ENCODE measurements at regions not wholly inside any gene's neighbourhood (a gene's known extent, or its start where the extent isn't known, plus 50 kb on each side); places are given as distances from the start of the nearest gene placed in this dataset.

DNA sequence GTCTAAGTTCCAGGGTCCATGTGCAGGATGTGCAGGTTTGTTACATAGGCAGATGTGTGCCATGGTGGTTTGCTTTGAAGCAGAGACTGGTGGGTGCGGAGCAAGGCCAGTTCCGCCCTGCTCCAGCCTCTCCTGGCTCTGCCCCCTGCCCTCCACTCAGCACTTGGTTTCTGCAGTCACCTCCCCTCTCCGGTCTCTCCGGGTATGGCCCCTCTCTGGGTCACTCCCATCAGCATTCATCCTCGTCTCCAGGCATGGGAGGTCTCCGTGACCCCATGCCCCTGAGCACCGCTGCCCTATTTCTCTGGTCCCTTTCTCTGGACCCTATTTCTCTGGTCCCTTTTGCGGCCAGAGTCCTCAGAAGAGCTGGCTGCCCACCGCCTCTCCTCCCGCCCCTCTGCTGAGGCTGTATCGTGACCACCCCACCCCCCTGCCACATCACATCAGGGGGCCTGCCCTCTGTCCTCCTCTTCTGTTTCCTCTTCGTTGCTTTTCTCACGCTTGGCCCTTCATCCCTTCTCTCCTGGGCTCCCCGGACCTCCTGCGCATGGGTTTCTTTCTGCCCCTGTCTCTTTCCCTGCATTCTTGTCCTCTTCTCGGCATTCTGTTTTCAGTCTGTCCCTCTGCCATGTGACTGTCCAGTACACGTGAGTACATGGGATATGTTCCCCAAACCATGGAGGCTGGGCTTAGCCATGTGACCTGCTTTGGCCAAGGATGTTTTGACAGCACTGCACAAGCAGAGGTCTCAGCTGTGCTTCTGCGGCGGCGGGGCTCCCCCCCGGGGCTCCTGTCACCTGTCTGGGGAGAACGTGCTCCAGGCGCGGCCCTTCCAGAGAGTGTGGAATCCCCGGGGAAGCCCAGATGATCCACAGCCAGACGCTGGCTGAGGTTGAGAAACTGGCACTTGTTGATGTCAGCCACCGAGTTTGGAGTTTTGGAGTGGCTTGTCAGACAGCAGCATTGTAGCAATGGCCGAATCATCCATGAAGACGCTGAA is 54.4 kb upstream of the C1orf174 start:
- no peak for DNase-seq (ENCODE audit: low read depth in 2 of 2)

DNA sequence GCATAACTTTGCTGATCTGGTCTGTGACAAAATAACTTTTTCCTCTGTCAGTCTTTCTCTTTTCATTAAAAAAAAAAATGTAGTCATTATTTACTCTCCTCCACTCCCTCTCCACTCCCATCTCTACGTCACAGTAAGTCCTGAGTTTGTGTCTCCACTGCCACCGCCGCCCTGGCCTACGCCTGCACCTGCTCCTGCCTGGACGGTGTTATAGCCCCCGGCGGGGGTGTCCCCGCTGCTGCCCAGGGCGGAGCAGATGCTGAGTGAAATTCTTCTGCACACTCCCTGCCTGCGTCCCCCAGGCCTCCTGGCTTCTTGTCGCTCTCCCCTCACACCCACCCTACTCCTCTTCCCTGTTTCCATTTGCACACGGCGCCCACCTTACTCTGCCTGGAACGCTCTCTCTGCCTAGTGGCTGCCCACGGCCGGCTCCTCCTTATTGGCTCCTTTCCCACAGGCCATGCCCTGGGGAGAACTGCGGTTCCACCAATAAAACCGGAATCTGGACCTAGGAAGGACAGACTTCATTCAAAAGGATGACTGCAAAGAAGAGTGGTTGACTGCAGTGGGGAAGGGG is 55.2 kb upstream of the C1orf174 start:
- DNase-seq (ENCODE audit: low read depth in 2 of 2), result no peak

DNA sequence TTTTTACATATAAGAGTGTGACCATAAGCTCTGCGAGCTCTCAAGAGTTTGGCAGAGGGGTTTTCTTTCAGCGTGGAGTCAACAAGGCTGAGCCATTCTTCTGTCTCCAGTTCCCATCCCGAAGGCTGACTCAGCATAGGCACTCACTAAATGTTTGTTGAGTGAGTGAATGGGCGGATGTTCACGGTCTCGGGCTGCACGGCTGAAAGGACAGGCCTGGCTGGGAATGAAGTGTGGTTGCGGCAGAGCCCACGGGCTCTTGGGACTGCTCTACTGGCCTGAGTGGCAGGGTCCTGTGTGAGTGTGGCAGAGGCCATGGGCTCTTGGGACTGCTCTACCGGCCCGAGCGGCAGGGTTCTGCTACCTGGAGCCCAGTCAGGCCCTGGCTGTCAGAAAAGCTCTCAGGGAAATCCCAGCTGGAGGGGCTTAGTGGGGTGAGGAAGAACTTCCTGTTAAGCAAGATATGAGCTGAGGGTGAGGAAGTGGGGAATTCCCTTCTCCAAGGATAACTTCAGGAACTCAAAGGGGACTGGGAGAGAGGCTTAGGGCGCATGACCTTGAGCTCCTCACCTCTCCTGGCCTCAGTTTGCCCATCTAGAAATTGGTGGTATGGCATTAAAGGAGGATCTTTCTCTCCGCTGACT is 56.6 kb upstream of the C1orf174 start:
- no peak for DNase-seq (ENCODE audit: low read depth in 2 of 2)

DNA sequence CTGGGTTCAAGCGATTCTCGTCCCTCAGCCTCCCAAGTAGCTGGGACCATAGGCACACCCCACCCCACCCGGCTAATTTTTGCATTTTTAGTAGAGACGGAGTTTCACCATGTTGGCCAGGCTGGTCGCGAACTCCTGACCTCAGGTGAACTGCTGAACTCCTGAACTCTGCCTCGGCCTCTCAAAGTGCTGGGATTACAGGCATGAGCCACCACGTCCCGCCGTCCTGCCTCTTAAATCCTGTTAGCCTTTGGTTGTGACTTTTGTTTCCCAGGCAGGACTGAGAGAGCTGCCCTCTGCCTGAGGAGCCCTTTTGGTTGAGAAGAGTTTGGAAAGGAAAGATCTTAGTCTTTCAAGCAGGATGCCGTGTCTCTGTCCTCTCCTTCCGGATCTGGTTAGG is 59.3 kb upstream of the C1orf174 start:
- no peak for DNase-seq (ENCODE audit: low read depth in 2 of 2)

DNA sequence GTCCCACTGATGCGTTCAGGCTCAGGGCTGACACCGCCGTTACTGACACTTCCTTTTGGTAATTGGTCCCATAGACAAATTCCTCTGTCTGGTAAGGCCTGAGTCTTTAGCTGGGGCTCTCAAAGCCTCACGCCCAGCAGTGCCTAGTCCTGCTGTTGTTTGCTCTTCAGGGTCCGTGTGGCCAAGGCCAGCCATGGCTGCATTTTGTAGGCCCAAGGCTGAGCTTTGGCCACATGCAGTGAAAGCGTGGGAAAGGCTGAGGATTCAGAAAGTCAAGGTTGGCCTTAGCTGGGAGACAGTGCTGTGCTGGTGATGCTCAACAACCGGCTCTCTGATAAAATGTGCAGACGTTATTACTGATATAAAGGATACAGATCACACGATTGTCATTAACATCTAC is 63.5 kb upstream of the C1orf174 start:
- DNase-seq (ENCODE audit: low read depth in 2 of 2), result no peak

DNA sequence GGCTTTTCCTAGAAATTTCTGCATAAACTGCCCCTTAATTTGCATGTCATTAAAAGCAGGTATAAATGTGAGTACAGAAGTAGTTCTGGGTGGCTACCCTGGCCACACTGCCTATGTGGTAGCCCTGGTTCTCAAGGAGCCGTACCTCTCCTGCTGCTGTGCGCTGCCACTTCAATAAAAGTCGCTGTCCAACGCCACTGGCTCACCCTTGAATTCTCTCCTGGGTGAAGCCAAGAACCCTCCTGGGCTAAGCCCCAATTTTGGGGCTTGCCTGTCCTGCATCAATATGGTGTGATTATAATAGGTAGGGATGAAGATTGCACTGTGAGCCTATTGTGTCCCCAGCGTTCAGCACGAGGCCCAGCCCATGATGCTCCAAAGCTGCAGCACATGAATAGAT is 65.6 kb upstream of the C1orf174 start:
- no peak for DNase-seq (ENCODE audit: low read depth in 2 of 2)

DNA sequence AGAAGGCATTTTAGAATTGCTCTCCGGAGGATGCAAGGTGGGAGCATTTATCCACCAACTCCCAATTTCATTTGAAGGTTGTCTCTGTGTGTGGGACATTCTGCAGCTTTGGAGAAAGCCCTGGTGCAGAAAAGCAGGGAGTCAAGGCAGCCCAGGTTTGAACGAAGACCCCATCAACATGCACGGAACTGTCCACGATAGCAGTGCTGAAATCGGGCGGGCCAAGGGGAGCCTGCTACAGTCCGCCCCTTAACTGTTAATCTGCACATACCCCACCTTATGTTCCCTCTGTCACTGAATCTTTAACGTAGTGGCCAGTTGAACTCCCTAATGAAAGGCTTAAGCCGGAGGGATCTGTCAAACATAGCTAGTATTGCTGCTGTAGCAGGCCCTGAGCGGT is 68.8 kb upstream of the C1orf174 start:
- DNase-seq (ENCODE audit: low read depth in 2 of 2), result no peak

DNA sequence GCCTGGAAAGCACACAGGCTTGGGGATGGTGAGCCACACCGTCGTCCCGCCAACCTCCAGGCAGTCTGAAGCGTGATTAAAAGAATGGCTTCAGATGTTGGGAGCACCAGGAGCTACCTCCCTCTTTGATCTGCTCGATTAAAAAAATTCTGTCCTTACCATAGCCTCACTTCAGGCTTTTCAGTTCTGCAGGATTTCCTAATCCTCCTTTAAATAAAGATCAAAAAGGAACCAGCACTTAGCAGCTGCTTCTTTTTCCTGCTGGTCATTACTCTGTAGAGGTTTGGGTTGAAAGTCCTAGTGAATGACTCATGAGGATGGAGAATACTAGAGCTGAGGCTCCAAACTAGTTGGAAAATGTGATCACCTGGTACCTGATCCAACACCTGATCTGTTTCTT is 71.9 kb upstream of the C1orf174 start:
- no peak for DNase-seq (ENCODE audit: low read depth in 2 of 2)

DNA sequence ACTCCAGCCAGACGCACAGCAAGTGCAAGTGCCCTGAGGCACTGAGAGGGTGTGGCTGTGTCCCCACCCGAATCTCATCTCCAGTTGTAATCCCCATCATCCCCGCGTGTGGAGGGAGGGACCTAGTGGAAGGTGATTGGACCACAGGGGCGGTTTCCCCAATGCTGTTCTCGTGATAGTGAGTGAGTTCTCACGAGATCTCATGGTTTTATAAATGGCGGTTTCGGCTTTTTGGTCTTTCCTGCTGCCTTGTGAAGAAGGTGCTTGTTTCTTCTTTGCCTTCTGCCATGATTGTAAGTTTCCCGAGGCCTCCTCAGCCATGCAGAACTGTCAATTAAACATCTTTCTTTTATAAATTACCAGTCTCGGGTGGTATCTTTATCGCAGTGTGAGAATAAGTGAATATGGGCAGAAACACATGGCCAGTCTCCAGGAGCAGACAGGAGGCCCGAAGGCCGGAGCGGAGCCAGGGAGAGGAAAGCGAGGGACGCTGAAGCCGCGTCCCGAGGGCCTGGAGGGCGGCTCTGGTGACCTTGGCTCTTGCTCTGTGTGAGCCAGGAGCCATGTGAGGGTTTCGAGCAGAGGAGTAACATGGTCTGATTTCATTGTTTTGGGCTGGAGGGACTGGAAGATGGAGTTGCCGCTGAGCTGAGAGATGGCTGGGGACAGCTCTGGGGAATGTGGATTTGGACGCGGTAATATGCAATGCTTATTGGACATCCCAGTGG is 76.0 kb upstream of the C1orf174 start:
- DNase-seq (ENCODE audit: low read depth in 2 of 2), result no peak

DNA sequence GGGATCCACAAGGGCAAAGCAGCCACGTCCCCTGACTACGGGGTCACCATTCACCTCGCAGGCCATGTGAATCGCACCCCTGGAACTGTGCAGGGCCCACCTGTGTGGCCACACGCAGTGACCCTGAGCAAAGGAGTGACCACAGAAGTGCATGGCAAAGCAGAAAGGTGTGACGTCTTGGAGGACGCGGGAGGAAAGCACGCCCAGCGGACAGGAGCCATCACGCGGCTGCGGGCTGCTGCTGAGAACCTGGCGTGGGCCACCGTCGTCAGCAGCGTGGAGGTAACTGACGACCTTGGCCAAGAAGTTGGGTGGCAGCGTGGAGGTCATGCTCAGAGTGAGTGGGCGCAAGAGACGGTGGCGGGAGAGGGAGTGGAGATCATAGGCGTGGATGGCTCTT is 76.7 kb upstream of the C1orf174 start:
- no peak for DNase-seq (ENCODE audit: low read depth in 2 of 2)

DNA sequence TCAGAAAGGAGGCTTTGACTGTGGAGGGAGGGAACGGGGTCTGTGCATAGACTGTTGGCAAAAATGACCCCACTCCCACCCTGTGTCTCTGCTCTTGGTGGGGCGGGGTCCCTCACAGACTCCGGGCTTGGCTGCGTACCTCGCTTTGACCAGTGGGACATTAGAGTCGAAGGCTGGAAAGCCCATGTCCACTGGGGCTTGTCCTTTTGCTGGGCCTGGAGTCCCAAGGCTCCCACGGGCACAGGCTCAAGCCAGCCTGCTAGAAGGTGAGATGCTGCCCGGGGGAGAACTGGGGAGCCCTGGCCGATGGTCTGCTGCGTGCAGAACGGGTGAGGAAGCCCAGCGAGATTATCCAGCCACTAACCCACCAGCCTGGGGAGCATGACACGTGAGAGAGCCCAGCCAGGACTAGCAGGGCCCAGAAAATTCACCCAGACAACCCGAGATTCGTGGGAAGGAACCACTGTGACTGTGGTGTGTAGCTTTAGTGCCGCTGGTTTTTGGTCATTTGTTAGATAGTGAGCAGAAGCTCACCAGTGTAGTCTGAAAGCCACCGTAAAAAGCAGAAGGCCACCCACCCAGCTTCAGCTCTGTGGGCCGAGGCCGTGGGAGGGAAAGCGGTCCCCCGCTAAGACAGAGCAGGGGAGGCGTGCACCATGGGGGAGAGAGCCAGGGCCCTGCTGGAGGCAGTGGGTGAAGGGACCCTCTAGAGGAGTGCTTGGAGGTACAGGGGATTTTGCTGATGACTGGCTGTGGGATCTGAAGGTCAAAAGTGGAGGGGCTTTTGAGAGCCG is 78.3 kb upstream of the C1orf174 start:
- no peak for DNase-seq (ENCODE audit: low read depth in 2 of 2)

DNA sequence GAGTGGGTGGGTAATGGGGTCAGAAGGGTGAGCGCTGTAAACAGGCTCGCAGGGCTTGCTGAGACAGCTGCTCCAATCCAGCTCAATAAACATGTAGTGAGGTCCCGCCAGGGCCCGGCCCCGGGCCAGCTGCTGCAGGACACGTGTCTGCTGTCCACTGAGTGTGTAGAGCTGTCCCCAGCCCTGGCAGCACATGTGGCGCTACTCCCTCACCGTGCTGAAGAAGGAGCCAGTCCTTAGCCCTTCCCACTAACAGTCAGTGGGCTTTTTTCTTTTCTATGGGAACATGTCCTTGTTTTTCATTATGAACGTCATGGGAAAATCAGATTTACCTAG is 78.9 kb upstream of the C1orf174 start:
- no peak for DNase-seq (ENCODE audit: low read depth in 2 of 2)

DNA sequence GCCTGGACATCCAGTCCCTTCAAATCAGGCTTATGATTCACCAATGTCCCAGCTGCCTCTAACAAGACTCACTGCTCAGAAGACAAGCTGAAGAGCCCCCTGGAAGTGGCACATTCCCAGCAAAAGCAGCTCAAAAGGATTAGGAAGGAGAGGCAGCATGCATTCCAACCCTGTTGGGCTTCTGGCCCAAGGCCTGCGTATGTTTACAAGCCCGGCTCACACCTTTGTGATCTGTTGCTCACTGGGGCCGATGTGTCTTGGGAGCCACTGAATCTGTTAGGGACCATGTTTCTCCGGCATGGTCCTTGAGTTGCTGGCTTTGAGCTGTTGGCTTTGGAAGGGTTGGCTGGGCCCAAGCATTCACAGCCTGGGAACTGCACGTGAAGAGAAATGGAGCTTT is 81.2 kb upstream of the C1orf174 start:
- DNase-seq (ENCODE audit: low read depth in 2 of 2), result no peak

DNA sequence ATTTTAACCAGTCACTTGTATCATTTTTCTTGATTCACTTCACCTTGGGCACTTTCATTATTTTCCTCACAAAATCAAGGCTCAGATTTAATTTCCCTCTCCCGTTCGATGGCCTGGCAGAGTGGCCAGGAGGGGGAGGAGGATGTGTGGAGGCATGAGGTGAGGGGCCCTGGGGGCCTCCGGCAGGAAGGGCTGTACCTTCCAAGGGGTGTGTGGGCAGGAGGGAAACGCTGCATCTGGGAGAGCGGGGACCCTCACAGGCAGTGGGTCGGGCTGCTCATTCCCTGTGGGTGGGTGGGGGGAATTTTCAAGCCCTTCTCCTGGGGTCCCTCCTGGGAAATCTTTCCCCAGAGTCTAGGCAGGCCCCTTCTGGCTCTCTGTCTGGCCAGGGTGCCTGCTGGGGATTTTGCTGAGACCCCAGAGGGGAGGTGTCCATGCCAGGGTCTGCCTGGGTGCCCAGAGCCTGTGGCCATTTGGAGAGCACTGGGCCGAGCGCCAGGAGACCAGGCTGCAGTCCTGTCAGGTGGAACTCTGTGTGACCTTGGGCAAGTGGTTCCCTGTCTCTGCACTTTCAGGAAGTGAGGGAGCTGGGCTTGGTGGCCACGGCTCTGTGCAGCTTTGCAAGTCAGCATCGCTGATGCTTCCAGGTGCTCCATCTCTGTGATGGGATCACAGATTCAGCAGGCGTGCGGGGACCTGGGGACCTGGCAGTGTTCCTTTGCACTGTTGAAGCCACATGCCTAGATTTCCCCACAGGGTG is 81.9 kb upstream of the C1orf174 start:
- DNase-seq (ENCODE audit: low read depth in 2 of 2), result no peak

DNA sequence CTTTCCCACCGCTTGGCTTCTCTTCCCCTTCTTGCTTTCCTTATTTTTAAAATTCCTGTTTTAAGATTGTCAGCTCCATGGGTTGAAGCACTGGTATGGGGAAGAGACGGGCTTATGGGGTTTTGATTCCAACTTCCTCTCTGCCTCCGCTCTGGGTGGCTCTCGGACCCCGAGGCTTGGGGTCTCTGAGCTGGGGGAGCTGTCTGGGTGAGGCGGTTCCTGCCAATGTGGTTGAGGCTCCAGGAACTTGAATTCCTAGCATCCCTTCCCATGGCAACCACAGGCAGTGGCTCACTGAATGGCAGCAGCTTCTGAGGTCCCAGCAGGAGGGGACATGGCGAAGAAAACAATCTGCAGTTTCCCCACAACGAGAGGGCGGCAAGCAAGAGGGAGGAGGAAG is 83.1 kb upstream of the C1orf174 start:
- DNase-seq (ENCODE audit: low read depth in 2 of 2), result no peak

DNA sequence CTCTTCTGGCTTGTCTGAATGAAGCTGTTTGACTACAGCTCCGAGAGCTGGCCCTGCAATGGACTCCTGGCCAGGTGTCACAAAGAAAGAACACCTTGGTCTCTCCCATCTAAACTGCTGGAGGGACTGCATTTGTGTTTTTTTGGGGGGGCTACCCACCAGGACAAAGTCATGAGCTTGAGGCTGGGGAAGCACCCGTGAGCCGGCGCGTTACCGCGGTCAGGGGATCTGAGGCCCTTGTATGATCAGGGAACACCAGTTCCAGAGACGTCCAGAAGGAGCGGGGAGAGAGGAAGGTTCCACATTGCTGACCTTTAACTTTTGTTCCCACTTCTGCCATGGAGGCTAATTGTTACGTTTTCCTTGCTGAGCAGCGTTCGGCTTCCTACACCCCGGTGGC is 84.5 kb upstream of the C1orf174 start:
- no peak for DNase-seq (ENCODE audit: low read depth in 2 of 2)

DNA sequence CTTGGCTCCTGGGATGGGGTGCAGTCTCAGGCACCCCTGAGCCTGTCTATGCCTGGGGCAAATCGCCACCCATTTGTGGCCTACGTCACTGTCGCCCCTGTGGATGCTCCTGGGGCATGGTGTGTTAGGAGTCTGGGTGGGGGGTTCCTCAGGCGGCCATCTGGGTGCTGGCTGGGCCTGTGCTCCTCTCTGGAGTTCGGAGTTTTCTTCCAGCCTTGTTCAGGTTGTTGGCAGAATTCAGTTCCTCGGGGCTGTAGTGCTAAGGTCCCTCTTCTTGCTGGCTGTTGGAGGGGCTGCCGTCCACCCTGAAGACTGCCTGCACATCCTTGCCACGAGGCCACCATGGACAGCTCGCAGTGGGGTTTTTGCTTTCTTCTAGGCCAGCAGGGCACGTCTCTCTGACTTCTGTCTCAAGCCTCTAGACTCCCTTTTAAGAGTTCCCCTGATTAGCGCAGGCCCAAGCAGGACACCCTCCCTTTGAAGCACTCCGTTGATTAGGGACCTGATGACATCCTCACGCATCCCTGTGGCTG is 86.7 kb upstream of the C1orf174 start:
- no peak for DNase-seq (ENCODE audit: low read depth in 2 of 2)

DNA sequence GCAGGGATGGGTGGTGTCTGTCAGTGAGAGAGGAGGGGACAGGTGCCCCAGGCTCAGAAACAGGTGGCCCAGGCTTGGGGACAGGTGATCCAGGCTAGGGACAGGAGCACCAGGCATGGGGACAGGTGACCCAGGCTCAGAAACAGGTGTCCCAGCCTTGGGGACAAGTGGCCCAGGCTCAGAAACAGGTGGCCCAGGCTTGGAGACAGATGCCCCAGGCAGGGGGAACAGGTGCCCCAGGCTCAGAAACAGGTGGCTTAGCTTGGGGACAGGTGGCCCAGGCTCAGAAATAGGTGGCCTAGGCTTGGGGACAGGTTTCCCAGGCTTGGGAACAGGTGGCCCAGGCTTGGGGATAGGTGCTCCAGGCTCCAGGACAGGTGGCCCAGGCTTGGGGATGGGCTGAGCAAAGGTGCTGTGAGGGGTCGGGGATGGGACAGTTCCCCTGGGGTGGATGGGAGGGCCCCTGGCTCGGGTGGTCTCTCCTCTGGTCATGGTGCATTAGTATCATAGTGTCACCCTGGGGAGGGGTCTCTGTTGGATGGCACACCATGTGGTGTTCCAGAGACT is 87.7 kb upstream of the C1orf174 start:
- DNase-seq (ENCODE audit: low read depth in 2 of 2), result no peak

DNA sequence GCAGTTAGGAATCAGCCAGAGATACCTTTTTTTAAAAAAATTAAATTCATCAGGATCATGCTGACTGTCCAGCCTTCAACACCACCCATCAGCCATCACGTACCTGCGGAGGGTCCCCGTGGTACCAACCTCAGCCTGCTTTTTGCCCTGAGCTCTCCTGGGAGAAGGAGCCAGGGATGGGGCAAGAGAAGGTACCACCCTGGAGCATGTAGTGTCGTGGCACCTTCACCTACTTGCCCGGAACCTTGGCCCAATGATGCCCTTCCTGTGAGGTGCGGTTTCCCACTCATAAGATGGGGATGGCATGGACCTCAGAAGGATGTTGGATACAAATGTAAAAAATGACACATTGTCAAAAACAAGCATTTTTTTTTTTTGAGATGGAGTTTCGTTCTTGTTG is 88.4 kb upstream of the C1orf174 start:
- DNase-seq (ENCODE audit: low read depth in 2 of 2), result no peak

DNA sequence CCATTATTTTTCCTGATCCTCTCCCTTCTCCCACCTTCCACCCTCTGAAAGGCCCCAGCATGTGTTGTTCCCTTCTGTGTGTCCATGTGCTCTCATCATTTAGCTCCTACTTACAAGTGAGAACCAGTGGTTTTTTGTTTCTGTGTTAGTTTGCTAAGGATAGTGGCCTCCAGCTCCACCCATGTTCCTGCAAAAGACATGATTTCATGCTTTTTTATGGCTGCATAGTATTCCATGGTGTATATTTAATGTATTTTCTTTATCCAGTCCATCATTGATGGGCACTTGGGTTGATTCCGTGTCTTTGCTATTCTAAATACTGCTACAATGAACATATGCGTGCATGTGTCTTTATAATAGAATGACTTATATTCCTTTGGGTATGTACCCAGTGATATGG is 89.4 kb upstream of the C1orf174 start:
- no peak for DNase-seq (ENCODE audit: low read depth in 2 of 2)

All from activated CD4-positive, alpha-beta T cell treated with anti-CD3 and anti-CD28 coated beads for 24 hours (primary cell).